ENCODE measurements at regions not wholly inside any gene's neighbourhood (a gene's known extent, or its start where the extent isn't known, plus 50 kb on each side); places are given as distances from the start of the nearest gene placed in this dataset.

- TF ChIP-seq CTCF (IDR thresholded peaks at IDR 0.05) (no peak), POLR2AphosphoS5 (IDR thresholded peaks at IDR 0.05) (no peak)
Observed at GRCh38 chr13:53160211-53160610, 131.6 kb downstream of the OLFM4 start.

Measured in upper lobe of left lung (tissue), 4 donors.